ENCODE measurements at regions not wholly inside any gene's neighbourhood (a gene's known extent, or its start where the extent isn't known, plus 50 kb on each side); places are given as distances from the start of the nearest gene placed in this dataset.

- FAIRE-seq (no peak), ATAC-seq (no peak), DNase-seq (ENCODE audit: extremely low read depth in 1 of 4, low spot score in 3 of 4) (no peak)
- no peaks in the 10 kb centered on the region for H3K9me1 ChIP-seq (ENCODE audit: control insufficient read depth, insufficient read depth, low read length)
- no peaks in the 10 kb centered on the region for H3K9me3 ChIP-seq (replicated peaks; ENCODE audit: control insufficient read depth, insufficient read depth, low read depth, low read length)
- no peaks in the 10 kb centered on the region for H3K79me2 ChIP-seq (ENCODE audit: control insufficient read depth, insufficient read depth, low read length)
- H3K27ac ChIP-seq (ENCODE audit: extremely low read depth, low read depth, low read length): no peak overlapping the region
- H3K4me3 ChIP-seq: no peak overlapping the region
- H3K36me3 ChIP-seq (ENCODE audit: control insufficient read depth, insufficient read depth, low read length): no peaks in the 10 kb centered on the region
- no peak overlapping the region for H3K4me2 ChIP-seq (ENCODE audit: insufficient read depth, low read length)
- in situ Hi-C loops (cut with MboI): loop anchor here (10.0 kb wide), 1 partner anchor 265 kb away; no protein-coding TSS in a partner anchor
- H2AFZ ChIP-seq (ENCODE audit: low read depth, low read length): no peak overlapping the region
- POLR2A ChIA-PET: interaction anchor here (0.6 kb wide), 1 partner anchor 42 kb away, joined by 4 read pairs; no protein-coding TSS in a partner anchor
- 31% methylated on average over 8 of the region's 8 CpGs for WGBS (ENCODE audit: insufficient coverage, low coverage, missing lambda C conversion rate)
- H3K4me1 ChIP-seq (replicated peaks in 1 of 2; ENCODE audit: control insufficient read depth in 2 of 2, insufficient read depth in 2 of 2, low read length in 2 of 2): peaks cover 0 to 9% of the 10 kb centered on the region in 2 experiments; a peak in 3 of 5 replicates
- intact Hi-C loops (cut with micrococcal nuclease): loop anchor here (5.0 to 10.0 kb wide), 2 partner anchors 43 to 365 kb away; partner anchors contain the start of gene SNAPC5
- H4K20me1 ChIP-seq (replicated peaks; ENCODE audit: control insufficient read depth, insufficient read depth, low read length): no peaks in the 10 kb centered on the region
- TF ChIP-seq ZNF589 (CRISPR knock-in tag; IDR thresholded peaks at IDR 0.05; ENCODE audit: low read depth): no peak
- no peak for TF ChIP-seq ZNF12 (CRISPR knock-in tag; IDR thresholded peaks at IDR 0.05)
- TF ChIP-seq PHF21A (IDR thresholded peaks at IDR 0.05; ENCODE audit: borderline replicate concordance, low read depth): no peak
- TF ChIP-seq, protein P1, sequence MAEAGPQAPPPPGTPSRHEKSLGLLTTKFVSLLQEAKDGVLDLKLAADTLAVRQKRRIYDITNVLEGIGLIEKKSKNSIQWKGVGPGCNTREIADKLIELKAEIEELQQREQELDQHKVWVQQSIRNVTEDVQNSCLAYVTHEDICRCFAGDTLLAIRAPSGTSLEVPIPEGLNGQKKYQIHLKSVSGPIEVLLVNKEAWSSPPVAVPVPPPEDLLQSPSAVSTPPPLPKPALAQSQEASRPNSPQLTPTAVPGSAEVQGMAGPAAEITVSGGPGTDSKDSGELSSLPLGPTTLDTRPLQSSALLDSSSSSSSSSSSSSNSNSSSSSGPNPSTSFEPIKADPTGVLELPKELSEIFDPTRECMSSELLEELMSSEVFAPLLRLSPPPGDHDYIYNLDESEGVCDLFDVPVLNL (CRISPR knock-in tag; IDR thresholded peaks at IDR 0.05; ENCODE audit: low read depth): 0 out of 2 replicates have a peak, but pooled peaks have one; percentile 17
- TF ChIP-seq ZNF24 (IDR thresholded peaks at IDR 0.05): peak; percentile 97
- no peak for TF ChIP-seq HNRNPK (IDR thresholded peaks at IDR 0.05; ENCODE audit: low read depth, low read length, poor library complexity, severe bottlenecking)
- TF ChIP-seq FOXJ2 (tag; IDR thresholded peaks at IDR 0.05): no peak
- TF ChIP-seq, protein P2, sequence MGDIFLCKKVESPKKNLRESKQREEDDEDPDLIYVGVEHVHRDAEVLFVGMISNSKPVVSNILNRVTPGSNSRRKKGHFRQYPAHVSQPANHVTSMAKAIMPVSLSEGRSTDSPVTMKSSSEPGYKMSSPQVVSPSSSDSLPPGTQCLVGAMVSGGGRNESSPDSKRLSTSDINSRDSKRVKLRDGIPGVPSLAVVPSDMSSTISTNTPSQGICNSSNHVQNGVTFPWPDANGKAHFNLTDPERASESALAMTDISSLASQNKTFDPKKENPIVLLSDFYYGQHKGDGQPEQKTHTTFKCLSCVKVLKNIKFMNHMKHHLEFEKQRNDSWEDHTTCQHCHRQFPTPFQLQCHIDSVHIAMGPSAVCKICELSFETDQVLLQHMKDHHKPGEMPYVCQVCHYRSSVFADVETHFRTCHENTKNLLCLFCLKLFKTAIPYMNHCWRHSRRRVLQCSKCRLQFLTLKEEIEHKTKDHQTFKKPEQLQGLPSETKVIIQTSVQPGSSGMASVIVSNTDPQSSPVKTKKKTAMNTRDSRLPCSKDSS (IDR thresholded peaks at IDR 0.05; ENCODE audit: low read depth, partially characterized antibody): no peak
- no peak for TF ChIP-seq HDAC1 (IDR thresholded peaks at IDR 0.05)
- no peak overlapping the region for H3K9ac ChIP-seq (ENCODE audit: insufficient read depth in 1 of 2, low read depth in 2 of 2, low read length in 2 of 2)
- CTCF ChIA-PET (ENCODE audit: low intra/inter-chr PET ratio): no interaction called here
- BruUV-seq (replicated peaks): no TSS peak
- no peaks in the 10 kb centered on the region for H3K27me3 ChIP-seq (ENCODE audit: control insufficient read depth in 2 of 2, insufficient read depth in 2 of 2, low read length in 2 of 2)
These were observed 157.7 kb downstream of the SMAD6 start for GRCh38 chr15:66859688-66860253.
